ENCODE measurements at regions not wholly inside any gene's neighbourhood (a gene's known extent, or its start where the extent isn't known, plus 50 kb on each side); places are given as distances from the start of the nearest gene placed in this dataset.

GRCh38 chr2:118291251-118291880 is 203.1 kb downstream of the INSIG2 start:
- no peaks in the 10 kb centered on the region for H3K27me3 ChIP-seq (ENCODE audit: control insufficient read depth in 1 of 2, insufficient read depth in 1 of 2, low read length in 2 of 2)
- no peak overlapping the region for H3K14ac ChIP-seq (ENCODE audit: low read length in 2 of 2)
- H3K36me3 ChIP-seq (ENCODE audit: control insufficient read depth in 1 of 2, insufficient read depth in 2 of 2, low read depth in 1 of 2, low read length in 2 of 2) = no peaks in the 10 kb centered on the region
- no peaks in the 10 kb centered on the region for H3K4me1 ChIP-seq (ENCODE audit: control insufficient read depth, insufficient read depth, low read depth, low read length)
- no peak overlapping the region for H2BK5ac ChIP-seq (ENCODE audit: low read depth, low read length, poor library complexity, severe bottlenecking)
- H3K27ac ChIP-seq (ENCODE audit: low read length, poor library complexity, severe bottlenecking) = no peak overlapping the region
- 52% methylated on average over 2 of the region's 3 CpGs for WGBS
- no peaks in the 10 kb centered on the region for H3K79me1 ChIP-seq (replicated peaks; ENCODE audit: low read length, poor library complexity, severe bottlenecking)
- no peak overlapping the region for H3K4ac ChIP-seq (ENCODE audit: low read depth in 1 of 2, low read length in 2 of 2)
- H4K8ac ChIP-seq (ENCODE audit: low read length) = no peak overlapping the region
- no peak overlapping the region for H3K23ac ChIP-seq (ENCODE audit: low read length in 2 of 2)
- H2BK12ac ChIP-seq (ENCODE audit: low read length in 2 of 2) = no peak overlapping the region
- H3K18ac ChIP-seq (ENCODE audit: low read depth in 1 of 2, low read length in 2 of 2) = no peak overlapping the region
- DNase-seq = no peak
- no peaks in the 10 kb centered on the region for H3K9me3 ChIP-seq (ENCODE audit: control insufficient read depth, low read length)
- H3K4me3 ChIP-seq (ENCODE audit: insufficient read depth in 1 of 2, low read depth in 1 of 2, low read length in 2 of 2) = no peak overlapping the region
- no peak overlapping the region for H2BK15ac ChIP-seq (ENCODE audit: low read depth, poor library complexity, severe bottlenecking)
- H4K91ac ChIP-seq (ENCODE audit: low read length) = no peak overlapping the region
- no peak overlapping the region for H2BK120ac ChIP-seq (ENCODE audit: low read depth, low read length)
- no peak overlapping the region for H3K4me2 ChIP-seq (ENCODE audit: low read length, poor library complexity, severe bottlenecking)
- H2AFZ ChIP-seq (ENCODE audit: low read depth, low read length) = no peak overlapping the region
- no peak overlapping the region for H2AK5ac ChIP-seq (ENCODE audit: low read length, severe bottlenecking)
- no peak overlapping the region for H3K9ac ChIP-seq (ENCODE audit: low read length)

GRCh38 chr2:118290411-118291250 is 202.4 kb downstream of the INSIG2 start:
- Histone ChIP-seq H2BK12ac (ENCODE audit: low read length in 2 of 2) (no peak overlapping the region), H3K4me2 (ENCODE audit: low read length, poor library complexity, severe bottlenecking) (no peak overlapping the region), H3K23ac (ENCODE audit: low read length in 2 of 2) (no peak overlapping the region), H3K4me3 (ENCODE audit: insufficient read depth in 1 of 2, low read depth in 1 of 2, low read length in 2 of 2) (no peak overlapping the region), H2AFZ (ENCODE audit: low read depth, low read length) (no peak overlapping the region), H3K79me1 (replicated peaks; ENCODE audit: low read length, poor library complexity, severe bottlenecking) (no peaks in the 10 kb centered on the region), H3K27me3 (ENCODE audit: control insufficient read depth in 1 of 2, insufficient read depth in 1 of 2, low read length in 2 of 2) (no peaks in the 10 kb centered on the region), H3K9ac (ENCODE audit: low read length) (no peak overlapping the region), H2BK5ac (ENCODE audit: low read depth, low read length, poor library complexity, severe bottlenecking) (no peak overlapping the region), H2AK5ac (ENCODE audit: low read length, severe bottlenecking) (no peak overlapping the region), H3K14ac (ENCODE audit: low read length in 2 of 2) (no peak overlapping the region), H3K36me3 (ENCODE audit: control insufficient read depth in 1 of 2, insufficient read depth in 2 of 2, low read depth in 1 of 2, low read length in 2 of 2) (no peaks in the 10 kb centered on the region), H2BK120ac (ENCODE audit: low read depth, low read length) (no peak overlapping the region), H3K27ac (ENCODE audit: low read length, poor library complexity, severe bottlenecking) (no peak overlapping the region), H4K8ac (ENCODE audit: low read length) (no peak overlapping the region), H2BK15ac (ENCODE audit: low read depth, poor library complexity, severe bottlenecking) (no peak overlapping the region), H3K4ac (ENCODE audit: low read depth in 1 of 2, low read length in 2 of 2) (no peak overlapping the region), H4K91ac (ENCODE audit: low read length) (no peak overlapping the region), H3K18ac (ENCODE audit: low read depth in 1 of 2, low read length in 2 of 2) (no peak overlapping the region), H3K9me3 (ENCODE audit: control insufficient read depth, low read length) (no peaks in the 10 kb centered on the region), H3K4me1 (ENCODE audit: control insufficient read depth, insufficient read depth, low read depth, low read length) (no peaks in the 10 kb centered on the region)
- DNase-seq = no peak
- 81% methylated on average over 7 of the region's 8 CpGs for WGBS

DNA sequence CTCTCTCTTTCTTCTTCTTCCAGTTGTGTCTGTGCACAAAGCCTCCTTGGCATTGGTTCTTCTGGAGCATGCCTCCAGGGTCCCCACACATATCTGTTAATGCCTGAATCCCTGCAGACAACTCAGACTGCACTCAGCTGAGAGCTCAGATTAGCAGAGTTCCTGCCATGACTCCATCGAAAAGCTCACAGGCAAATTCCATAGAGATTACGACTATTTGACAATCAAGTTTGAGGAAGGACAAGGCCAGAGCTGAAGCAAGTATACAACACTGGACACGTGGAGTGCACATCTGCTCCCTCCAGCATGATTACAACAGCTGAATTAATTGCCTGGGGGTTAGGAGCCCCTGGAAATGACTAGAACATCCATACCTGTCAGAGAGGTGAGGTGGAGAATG is 190.7 kb downstream of the INSIG2 start:
- Histone ChIP-seq H4K8ac (ENCODE audit: low read length) (no peak overlapping the region), H3K9ac (ENCODE audit: low read length) (no peak overlapping the region), H2BK15ac (ENCODE audit: low read depth, poor library complexity, severe bottlenecking) (no peak overlapping the region), H3K4ac (ENCODE audit: low read depth in 1 of 2, low read length in 2 of 2) (no peak overlapping the region), H2BK5ac (ENCODE audit: low read depth, low read length, poor library complexity, severe bottlenecking) (no peak overlapping the region), H3K4me3 (ENCODE audit: insufficient read depth in 1 of 2, low read depth in 1 of 2, low read length in 2 of 2) (no peak overlapping the region), H3K14ac (ENCODE audit: low read length in 2 of 2) (no peak overlapping the region), H3K36me3 (ENCODE audit: control insufficient read depth in 1 of 2, insufficient read depth in 2 of 2, low read depth in 1 of 2, low read length in 2 of 2) (no peaks in the 10 kb centered on the region), H4K91ac (ENCODE audit: low read length) (no peak overlapping the region), H3K79me1 (replicated peaks; ENCODE audit: low read length, poor library complexity, severe bottlenecking) (no peaks in the 10 kb centered on the region), H3K18ac (ENCODE audit: low read depth in 1 of 2, low read length in 2 of 2) (no peak overlapping the region), H2BK12ac (ENCODE audit: low read length in 2 of 2) (no peak overlapping the region), H3K27me3 (ENCODE audit: control insufficient read depth in 1 of 2, insufficient read depth in 1 of 2, low read length in 2 of 2) (no peaks in the 10 kb centered on the region), H3K4me2 (ENCODE audit: low read length, poor library complexity, severe bottlenecking) (no peak overlapping the region), H3K27ac (ENCODE audit: low read length, poor library complexity, severe bottlenecking) (no peak overlapping the region), H3K23ac (ENCODE audit: low read length in 2 of 2) (no peak overlapping the region), H2BK120ac (ENCODE audit: low read depth, low read length) (no peak overlapping the region), H2AFZ (ENCODE audit: low read depth, low read length) (no peak overlapping the region), H3K4me1 (ENCODE audit: control insufficient read depth, insufficient read depth, low read depth, low read length) (no peaks in the 10 kb centered on the region), H2AK5ac (ENCODE audit: low read length, severe bottlenecking) (no peak overlapping the region), H3K9me3 (ENCODE audit: control insufficient read depth, low read length) (no peaks in the 10 kb centered on the region)
- 64% methylated on average over 3 of the region's 3 CpGs for WGBS
- DNase-seq = no peak

DNA sequence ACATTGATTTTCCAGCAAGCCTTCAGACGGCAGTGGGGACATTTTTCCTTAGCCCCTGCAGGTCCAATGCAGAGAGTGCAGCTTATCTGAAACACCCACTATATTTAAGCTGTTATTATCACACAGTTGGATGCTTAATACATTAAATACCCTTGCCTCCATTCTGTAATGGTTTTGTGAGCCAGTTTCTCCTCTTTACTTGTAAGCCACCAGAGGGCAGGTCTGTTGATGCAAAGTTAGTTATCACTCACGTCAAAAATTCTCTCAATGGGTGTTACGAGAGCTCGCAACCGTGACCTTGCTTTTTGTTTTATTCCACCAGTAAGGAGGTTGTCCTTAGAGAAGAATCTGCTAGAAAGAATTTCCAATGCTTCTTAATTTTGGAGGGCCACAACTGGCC is 189.8 kb downstream of the INSIG2 start:
- Histone ChIP-seq H3K9me3 (ENCODE audit: control insufficient read depth, low read length) (no peaks in the 10 kb centered on the region), H2BK15ac (ENCODE audit: low read depth, poor library complexity, severe bottlenecking) (no peak overlapping the region)

More for the DNA sequence above, 189.8 kb downstream of the INSIG2 start:
- H3K79me1 ChIP-seq (replicated peaks; ENCODE audit: low read length, poor library complexity, severe bottlenecking) = no peaks in the 10 kb centered on the region
- no peak overlapping the region for H2AK5ac ChIP-seq (ENCODE audit: low read length, severe bottlenecking)
- no peak overlapping the region for H3K4me2 ChIP-seq (ENCODE audit: low read length, poor library complexity, severe bottlenecking)
- no peak overlapping the region for H3K18ac ChIP-seq (ENCODE audit: low read depth in 1 of 2, low read length in 2 of 2)
- H3K4ac ChIP-seq (ENCODE audit: low read depth in 1 of 2, low read length in 2 of 2) = no peak overlapping the region
- no peak overlapping the region for H3K27ac ChIP-seq (ENCODE audit: low read length, poor library complexity, severe bottlenecking)
- H4K91ac ChIP-seq (ENCODE audit: low read length) = no peak overlapping the region
- H3K4me3 ChIP-seq (ENCODE audit: insufficient read depth in 1 of 2, low read depth in 1 of 2, low read length in 2 of 2) = no peak overlapping the region
- no peak for DNase-seq
- H3K27me3 ChIP-seq (ENCODE audit: control insufficient read depth in 1 of 2, insufficient read depth in 1 of 2, low read length in 2 of 2) = no peaks in the 10 kb centered on the region
- no peak overlapping the region for H4K8ac ChIP-seq (ENCODE audit: low read length)
- H3K23ac ChIP-seq (ENCODE audit: low read length in 2 of 2) = no peak overlapping the region
- no peak overlapping the region for H2BK12ac ChIP-seq (ENCODE audit: low read length in 2 of 2)
- H3K4me1 ChIP-seq (ENCODE audit: control insufficient read depth, insufficient read depth, low read depth, low read length) = no peaks in the 10 kb centered on the region
- 70% methylated on average over 5 of the region's 5 CpGs for WGBS
- no peaks in the 10 kb centered on the region for H3K36me3 ChIP-seq (ENCODE audit: control insufficient read depth in 1 of 2, insufficient read depth in 2 of 2, low read depth in 1 of 2, low read length in 2 of 2)
- H2AFZ ChIP-seq (ENCODE audit: low read depth, low read length) = no peak overlapping the region
- H3K14ac ChIP-seq (ENCODE audit: low read length in 2 of 2) = no peak overlapping the region
- no peak overlapping the region for H2BK5ac ChIP-seq (ENCODE audit: low read depth, low read length, poor library complexity, severe bottlenecking)
- H3K9ac ChIP-seq (ENCODE audit: low read length) = no peak overlapping the region
- H2BK120ac ChIP-seq (ENCODE audit: low read depth, low read length) = no peak overlapping the region
